ENCODE measurements at regions not wholly inside any gene's neighbourhood (a gene's known extent, or its start where the extent isn't known, plus 50 kb on each side); places are given as distances from the start of the nearest gene placed in this dataset.

DNA sequence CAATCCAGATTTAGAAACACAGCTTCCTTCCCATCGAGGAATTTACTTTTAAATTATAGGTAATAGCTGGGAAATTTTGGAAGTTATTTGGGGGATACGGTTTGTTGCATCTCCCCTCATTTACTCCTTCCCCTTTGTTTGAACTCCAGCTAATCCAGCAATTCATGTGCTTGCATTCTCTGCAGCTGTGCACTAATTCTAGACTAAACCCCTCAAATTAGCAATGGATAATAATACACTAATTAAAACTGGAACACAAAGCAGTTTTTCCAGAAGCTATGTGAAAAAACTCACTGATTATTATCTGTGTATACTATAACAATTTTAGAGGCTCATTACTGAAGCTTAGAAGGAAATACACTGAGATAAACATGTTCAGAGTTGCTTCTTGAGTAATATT, 751.2 kb upstream of the ZNF608 start:
- TF ChIP-seq, protein P1, sequence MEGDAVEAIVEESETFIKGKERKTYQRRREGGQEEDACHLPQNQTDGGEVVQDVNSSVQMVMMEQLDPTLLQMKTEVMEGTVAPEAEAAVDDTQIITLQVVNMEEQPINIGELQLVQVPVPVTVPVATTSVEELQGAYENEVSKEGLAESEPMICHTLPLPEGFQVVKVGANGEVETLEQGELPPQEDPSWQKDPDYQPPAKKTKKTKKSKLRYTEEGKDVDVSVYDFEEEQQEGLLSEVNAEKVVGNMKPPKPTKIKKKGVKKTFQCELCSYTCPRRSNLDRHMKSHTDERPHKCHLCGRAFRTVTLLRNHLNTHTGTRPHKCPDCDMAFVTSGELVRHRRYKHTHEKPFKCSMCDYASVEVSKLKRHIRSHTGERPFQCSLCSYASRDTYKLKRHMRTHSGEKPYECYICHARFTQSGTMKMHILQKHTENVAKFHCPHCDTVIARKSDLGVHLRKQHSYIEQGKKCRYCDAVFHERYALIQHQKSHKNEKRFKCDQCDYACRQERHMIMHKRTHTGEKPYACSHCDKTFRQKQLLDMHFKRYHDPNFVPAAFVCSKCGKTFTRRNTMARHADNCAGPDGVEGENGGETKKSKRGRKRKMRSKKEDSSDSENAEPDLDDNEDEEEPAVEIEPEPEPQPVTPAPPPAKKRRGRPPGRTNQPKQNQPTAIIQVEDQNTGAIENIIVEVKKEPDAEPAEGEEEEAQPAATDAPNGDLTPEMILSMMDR (IDR thresholded peaks at IDR 0.05): no peak
- TF ChIP-seq POLR2AphosphoS5 (IDR thresholded peaks at IDR 0.05) (no peak), POLR2A (IDR thresholded peaks at IDR 0.05; ENCODE audit: low read depth) (no peak)

Measured in esophagus muscularis mucosa (tissue), 3 donors.